PFSK-1 (cell line): ENCODE measurements at regions not wholly inside any gene's neighbourhood (a gene's known extent, or its start where the extent isn't known, plus 50 kb on each side); places are given as distances from the start of the nearest gene placed in this dataset.

Experiments
- FOXP2 ChIP-seq: optimal IDR thresholded peaks from 2 replicates; pipeline ENCODE3; 2011; ENCODE audit warnings: borderline replicate concordance, control low read depth, inconsistent platforms; ENCODE audit not compliant: insufficient read depth; ENCODE audit errors: extremely low read length, extremely low read depth
- POLR2AphosphoS5 ChIP-seq: IDR thresholded peaks from 2 replicates; pipeline ENCODE4 v1.6.1; 2012; ENCODE audit warnings: low read depth, mild to moderate bottlenecking, control low read depth, low read length, moderate library complexity
- SIN3A ChIP-seq: IDR thresholded peaks from 2 replicates; pipeline ENCODE4 v1.6.1; 2012; ENCODE audit warnings: mild to moderate bottlenecking, low read length, moderate library complexity, borderline replicate concordance; ENCODE audit not compliant: insufficient read depth
- TAF1 ChIP-seq: IDR thresholded peaks from 2 replicates; pipeline ENCODE4 v1.6.1; 2012; ENCODE audit warnings: low read length, control low read depth, borderline replicate concordance; ENCODE audit not compliant: insufficient read depth
- TF ChIP-seq, protein P1 (sequence below), 2 experiments: IDR thresholded peaks; 2 replicates each; pipeline versions ENCODE4 v1.6.1 to v1.8.0; 2011 to 2012; ENCODE audit warnings: low read depth in 2 of 2, low read length in 2 of 2, control low read depth in 1 of 2, inconsistent platforms in 1 of 2, mild to moderate bottlenecking in 1 of 2, moderate library complexity in 1 of 2; ENCODE audit not compliant: insufficient read depth in 1 of 2

DNA sequence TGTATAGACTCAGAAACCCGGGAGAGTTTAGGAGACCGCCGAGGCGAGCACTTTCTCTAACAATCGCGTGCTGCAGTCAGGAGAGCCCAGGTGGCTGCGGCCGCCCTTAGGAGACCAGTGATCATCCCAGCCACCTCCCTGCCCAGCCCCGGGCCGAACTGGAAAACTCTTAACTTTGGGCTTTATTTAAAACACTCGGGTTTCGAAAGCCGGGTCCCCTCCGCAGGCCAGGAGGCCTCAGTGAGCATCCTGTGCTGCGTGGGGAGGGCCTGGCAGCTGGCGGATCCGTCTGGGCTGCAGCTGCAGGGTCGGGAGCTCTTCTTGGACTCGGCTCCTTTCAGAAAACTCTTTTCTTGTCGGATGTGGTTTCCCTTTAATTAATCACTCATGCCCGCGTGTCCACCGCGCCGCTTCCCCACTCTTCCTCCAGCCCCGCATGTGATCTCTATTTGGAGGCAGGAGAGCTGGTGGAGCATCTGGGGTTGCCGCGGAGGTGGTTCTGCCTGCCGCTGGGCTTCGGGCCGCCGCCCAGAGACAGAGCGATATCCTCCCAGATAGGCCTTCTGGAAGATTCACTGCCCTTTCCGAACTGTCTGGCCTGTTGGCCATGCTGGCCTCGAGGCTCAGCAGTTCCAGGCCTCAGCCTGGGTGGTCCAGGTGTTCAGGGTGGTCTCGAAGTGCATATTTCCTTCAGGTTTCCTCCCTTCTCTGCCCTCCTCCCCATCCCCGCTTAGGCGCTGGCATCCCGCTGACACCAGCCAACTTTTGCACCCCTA lies 59.5 kb downstream of the TMEM174 start:
- no peak for TF ChIP-seq FOXP2
- TF ChIP-seq SIN3A = no peak
- no peak for TF ChIP-seq TAF1
- no peak for TF ChIP-seq POLR2AphosphoS5
- TF ChIP-seq, protein P1, sequence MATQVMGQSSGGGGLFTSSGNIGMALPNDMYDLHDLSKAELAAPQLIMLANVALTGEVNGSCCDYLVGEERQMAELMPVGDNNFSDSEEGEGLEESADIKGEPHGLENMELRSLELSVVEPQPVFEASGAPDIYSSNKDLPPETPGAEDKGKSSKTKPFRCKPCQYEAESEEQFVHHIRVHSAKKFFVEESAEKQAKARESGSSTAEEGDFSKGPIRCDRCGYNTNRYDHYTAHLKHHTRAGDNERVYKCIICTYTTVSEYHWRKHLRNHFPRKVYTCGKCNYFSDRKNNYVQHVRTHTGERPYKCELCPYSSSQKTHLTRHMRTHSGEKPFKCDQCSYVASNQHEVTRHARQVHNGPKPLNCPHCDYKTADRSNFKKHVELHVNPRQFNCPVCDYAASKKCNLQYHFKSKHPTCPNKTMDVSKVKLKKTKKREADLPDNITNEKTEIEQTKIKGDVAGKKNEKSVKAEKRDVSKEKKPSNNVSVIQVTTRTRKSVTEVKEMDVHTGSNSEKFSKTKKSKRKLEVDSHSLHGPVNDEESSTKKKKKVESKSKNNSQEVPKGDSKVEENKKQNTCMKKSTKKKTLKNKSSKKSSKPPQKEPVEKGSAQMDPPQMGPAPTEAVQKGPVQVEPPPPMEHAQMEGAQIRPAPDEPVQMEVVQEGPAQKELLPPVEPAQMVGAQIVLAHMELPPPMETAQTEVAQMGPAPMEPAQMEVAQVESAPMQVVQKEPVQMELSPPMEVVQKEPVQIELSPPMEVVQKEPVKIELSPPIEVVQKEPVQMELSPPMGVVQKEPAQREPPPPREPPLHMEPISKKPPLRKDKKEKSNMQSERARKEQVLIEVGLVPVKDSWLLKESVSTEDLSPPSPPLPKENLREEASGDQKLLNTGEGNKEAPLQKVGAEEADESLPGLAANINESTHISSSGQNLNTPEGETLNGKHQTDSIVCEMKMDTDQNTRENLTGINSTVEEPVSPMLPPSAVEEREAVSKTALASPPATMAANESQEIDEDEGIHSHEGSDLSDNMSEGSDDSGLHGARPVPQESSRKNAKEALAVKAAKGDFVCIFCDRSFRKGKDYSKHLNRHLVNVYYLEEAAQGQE (IDR thresholded peaks at IDR 0.05; ENCODE audit: insufficient read depth in 1 of 2, low read depth in 2 of 2, low read length in 2 of 2) = no peak

DNA sequence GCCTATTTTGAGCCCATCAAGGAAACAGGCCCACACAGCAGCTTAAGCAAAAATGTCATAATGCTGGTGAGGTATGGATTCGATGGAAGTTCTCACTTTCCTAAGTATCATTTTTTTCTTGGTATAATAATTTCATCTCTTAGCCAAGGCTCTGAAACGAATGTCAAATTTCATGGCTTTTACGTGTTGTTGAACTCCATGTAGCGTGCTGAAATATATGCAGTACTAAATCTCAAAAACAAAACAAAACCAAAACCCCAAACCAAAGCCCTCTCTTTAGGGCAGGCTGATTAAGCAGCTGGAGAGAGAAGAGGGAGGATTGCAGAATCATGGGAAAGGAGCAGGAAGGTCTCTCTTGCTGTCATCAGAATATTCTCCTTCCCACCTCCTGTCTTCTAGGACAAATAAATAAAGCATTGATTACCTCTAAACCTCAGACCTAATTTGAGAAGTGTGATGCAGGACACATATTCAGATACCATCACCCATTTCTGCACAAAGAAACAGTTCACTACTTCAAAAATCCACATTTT lies 58.3 kb downstream of the TMEM174 start:
- TF ChIP-seq SIN3A (no peak), TAF1 (no peak), FOXP2 (no peak), POLR2AphosphoS5 (no peak)
- TF ChIP-seq, protein P1 (IDR thresholded peaks at IDR 0.05; ENCODE audit: insufficient read depth in 1 of 2, low read depth in 2 of 2, low read length in 2 of 2) = no peak

DNA sequence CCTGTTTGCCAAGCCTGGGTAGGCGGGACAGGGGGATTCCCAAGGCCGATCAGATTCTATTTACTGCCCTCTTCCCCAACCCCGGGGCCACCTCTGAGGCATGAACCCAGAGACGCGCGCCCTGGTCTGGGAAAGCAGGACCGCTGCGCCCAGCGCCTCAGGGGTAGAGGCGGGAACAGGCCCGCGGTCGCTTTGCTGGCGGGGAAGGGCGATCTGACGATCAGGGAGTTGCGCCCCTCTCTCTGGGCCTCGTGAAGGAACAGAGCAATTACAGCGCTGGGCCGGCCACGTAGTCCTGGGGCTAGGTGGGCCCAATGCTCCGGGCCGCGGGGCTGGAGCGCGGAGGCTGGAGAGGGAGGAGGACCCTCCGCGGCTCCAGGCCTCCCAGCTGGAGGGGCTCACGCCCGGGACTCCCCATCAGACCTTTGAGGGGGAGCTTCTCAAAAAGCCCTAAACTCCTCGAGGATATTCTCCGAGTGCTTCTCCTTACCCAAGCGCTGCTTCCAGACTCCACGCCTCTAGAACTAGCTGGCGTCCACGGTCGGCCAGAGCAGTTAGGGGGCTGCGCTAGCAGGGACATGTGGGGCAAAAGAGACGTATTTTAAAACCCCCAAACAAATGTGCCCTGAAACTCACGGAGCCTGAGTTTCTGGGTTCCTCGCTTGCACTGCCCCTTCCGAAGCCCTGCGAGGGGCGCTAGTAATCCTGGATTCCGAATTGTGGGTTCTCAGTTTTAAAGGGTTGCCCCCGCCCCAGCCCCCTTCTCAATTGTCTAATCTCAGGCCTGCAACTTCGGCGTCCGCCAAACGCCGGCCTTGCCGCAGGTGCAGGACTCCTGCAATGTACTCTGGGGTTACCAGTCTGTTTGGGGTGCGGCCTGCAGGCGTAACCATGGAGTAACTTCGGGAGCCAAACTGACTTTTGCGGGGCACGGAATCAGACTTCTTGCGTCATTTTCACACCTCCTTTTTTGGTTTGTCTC lies 57.6 kb downstream of the TMEM174 start:
- no peak for TF ChIP-seq SIN3A
- no peak for TF ChIP-seq FOXP2
- TF ChIP-seq TAF1 = no peak
- TF ChIP-seq, protein P1 (IDR thresholded peaks at IDR 0.05; ENCODE audit: insufficient read depth in 1 of 2, low read depth in 2 of 2, low read length in 2 of 2) = no peak
- no peak for TF ChIP-seq POLR2AphosphoS5

GRCh38 chr5:73229271-73229670 lies 56.3 kb downstream of the TMEM174 start:
- TF ChIP-seq POLR2AphosphoS5 (no peak), TAF1 (no peak), SIN3A (no peak), FOXP2 (no peak)
- TF ChIP-seq, protein P1 (IDR thresholded peaks at IDR 0.05; ENCODE audit: insufficient read depth in 1 of 2, low read depth in 2 of 2, low read length in 2 of 2) = no peak
